Epithelial cell of esophagus (primary cell): ENCODE measurements at regions not wholly inside any gene's neighbourhood (a gene's known extent, or its start where the extent isn't known, plus 50 kb on each side); places are given as distances from the start of the nearest gene placed in this dataset.

Source experiments
- DNase-seq: peaks from one replicate; pipeline ENCODE4 v3.0.0; 2010; ENCODE audit warnings: low read depth
- H3K4me3 ChIP-seq: 2 replicates; pipeline ENCODE4 v1.5.1; 2011; ENCODE audit warnings: mild to moderate bottlenecking, low read length, control low read depth
- CTCF ChIP-seq: IDR thresholded peaks from 2 replicates; pipeline ENCODE4 v1.5.1; 2011; ENCODE audit warnings: low read depth, mild to moderate bottlenecking, low read length, control low read depth, inconsistent platforms; ENCODE audit not compliant: insufficient read depth; ENCODE audit errors: missing control alignments

GRCh38 chr5:104295991-104296390 is 733.4 kb upstream of the NUDT12 start:
- no peak for DNase-seq
- H3K4me3 ChIP-seq, result no peak overlapping the region
- TF ChIP-seq CTCF, result no peak

GRCh38 chr5:104283136-104283535 is 720.5 kb upstream of the NUDT12 start:
- DNase-seq, result no peak
- no peak for TF ChIP-seq CTCF
- no peak overlapping the region for H3K4me3 ChIP-seq

- no peak overlapping the region for H3K4me3 ChIP-seq
- no peak for DNase-seq
- no peak for TF ChIP-seq CTCF
Observed at GRCh38 chr5:104273725-104274124, 711.1 kb upstream of the NUDT12 start.

- DNase-seq, result no peak
- no peak overlapping the region for H3K4me3 ChIP-seq
- TF ChIP-seq CTCF, result no peak
Observed at GRCh38 chr5:104267320-104268015, 704.9 kb upstream of the NUDT12 start.

- no peak for DNase-seq
- H3K4me3 ChIP-seq, result no peak overlapping the region
- no peak for TF ChIP-seq CTCF
Observed at GRCh38 chr5:104266161-104266560, 703.6 kb upstream of the NUDT12 start.

- H3K4me3 ChIP-seq, result no peak overlapping the region
- DNase-seq, result no peak
- no peak for TF ChIP-seq CTCF
Observed at GRCh38 chr5:104265531-104266140, 703.0 kb upstream of the NUDT12 start.

GRCh38 chr5:104247260-104247659 is 684.7 kb upstream of the NUDT12 start:
- no peak overlapping the region for H3K4me3 ChIP-seq
- DNase-seq, result peak; percentile 12
- TF ChIP-seq CTCF, result no peak
